Neural cell (in vitro differentiated cells): ENCODE measurements at regions not wholly inside any gene's neighbourhood (a gene's known extent, or its start where the extent isn't known, plus 50 kb on each side); places are given as distances from the start of the nearest gene placed in this dataset.
"Not testable (repeated sequence)": the region's sequence is repeated elsewhere in the genome, so short reads cannot be mapped to it uniquely, and the experiment has no call there.

Experiments used
- H2AFZ ChIP-seq: fragments of 200-600, 300-800 bp; sonication (generic), shearing (Covaris generic); 2 replicates; pipeline ENCODE4 v1.6.0; 2014; ENCODE audit warnings: low read depth, mild to moderate bottlenecking, antibody characterized with exemption, low read length, moderate library complexity
- H3F3A ChIP-seq: fragments of 200-600 bp; shearing (Covaris generic); 2 replicates; pipeline ENCODE4 v1.6.1; 2016; ENCODE audit warnings: mild to moderate bottlenecking, moderate library complexity, mixed read lengths, antibody characterized with exemption, low read length; ENCODE audit not compliant: insufficient read depth, poor library complexity, severe bottlenecking
- H3K27ac ChIP-seq: fragments of 200-600, 300-800 bp; sonication (generic), shearing (Covaris generic); 2 replicates; pipeline ENCODE4 v1.5.1; 2014; ENCODE audit warnings: mild to moderate bottlenecking, low read length, moderate library complexity
- H3K27me3 ChIP-seq: fragments of 300-800, 200-600 bp; sonication (generic), shearing (Covaris generic); 2 replicates; pipeline ENCODE4 v1.6.0; 2014; ENCODE audit warnings: mild to moderate bottlenecking, low read depth, low read length, moderate library complexity; ENCODE audit not compliant: insufficient read depth
- H3K36me3 ChIP-seq: fragments of 300-800, 200-600 bp; sonication (generic), shearing (Covaris generic); 2 replicates; pipeline ENCODE4 v1.5.1; 2014; ENCODE audit warnings: mild to moderate bottlenecking, antibody characterized with exemption, low read length, moderate library complexity; ENCODE audit not compliant: insufficient read depth
- H3K4me2 ChIP-seq: fragments of 300-800, 200-600 bp; sonication (generic), shearing (Covaris generic); 2 replicates; pipeline ENCODE4 v1.6.0; 2014; ENCODE audit warnings: mild to moderate bottlenecking, low read length
- H3K4me3 ChIP-seq: fragments of 300-800, 200-600 bp; sonication (generic), shearing (Covaris generic); 2 replicates; pipeline ENCODE4 v1.5.1; 2014; ENCODE audit warnings: mild to moderate bottlenecking, low read length, moderate library complexity
- H3K79me2 ChIP-seq: fragments of 200-600 bp; shearing (Covaris generic); replicated peaks from 2 replicates; pipeline ENCODE4 v1.6.0; 2014; ENCODE audit warnings: mild to moderate bottlenecking, low read length, moderate library complexity; ENCODE audit not compliant: insufficient read depth
- H3K9ac ChIP-seq: fragments of 300-800, 200-600 bp; sonication (generic), shearing (Covaris generic); 2 replicates; pipeline ENCODE4 v1.6.1; 2016; ENCODE audit warnings: mild to moderate bottlenecking, low read length, mixed read lengths
- H3K9me2 ChIP-seq: fragments of 200-600 bp; shearing (Covaris generic); 2 replicates; pipeline ENCODE4 v1.6.1; 2016; ENCODE audit warnings: mild to moderate bottlenecking, low read length, mixed read lengths; ENCODE audit not compliant: insufficient read depth
- H3K9me3 ChIP-seq: fragments of 200-600, 300-800 bp; sonication (generic), shearing (Covaris generic); 2 replicates; pipeline ENCODE4 v1.6.1; 2016; ENCODE audit warnings: mild to moderate bottlenecking, mixed run types, low read length, moderate library complexity, mixed read lengths
- H4K20me1 ChIP-seq: fragments of 200-600 bp; shearing (Covaris generic); 2 replicates; pipeline ENCODE4 v1.6.1; 2016; ENCODE audit warnings: mild to moderate bottlenecking, mixed run types; ENCODE audit not compliant: insufficient read depth
- CTCF ChIP-seq: fragments of 450-650 bp; IDR thresholded peaks from 2 replicates; pipeline ENCODE4 v1.5.1; 2014; ENCODE audit warnings: antibody characterized with exemption, mild to moderate bottlenecking, moderate library complexity; ENCODE audit not compliant: poor library complexity, severe bottlenecking
- EP300 ChIP-seq: fragments of 450-650 bp; conservative IDR thresholded peaks from 2 replicates; pipeline ENCODE4 v1.6.1; 2014; ENCODE audit warnings: antibody characterized with exemption, mild to moderate bottlenecking, moderate library complexity; ENCODE audit not compliant: poor library complexity, severe bottlenecking
- EZH2 ChIP-seq: fragments of 200-600, 300-800 bp; shearing (Covaris generic), sonication (generic); IDR thresholded peaks from 2 replicates; pipeline ENCODE4 v1.6.1; 2014; ENCODE audit warnings: antibody characterized with exemption, low read length, borderline replicate concordance, mild to moderate bottlenecking; ENCODE audit not compliant: insufficient read depth, poor library complexity, severe bottlenecking
- MXI1 ChIP-seq: fragments of 450-650 bp; conservative IDR thresholded peaks from 2 replicates; pipeline ENCODE4 v1.6.1; 2014; ENCODE audit warnings: antibody characterized with exemption, mild to moderate bottlenecking; ENCODE audit not compliant: poor library complexity, severe bottlenecking
- POLR2AphosphoS5 ChIP-seq: IDR thresholded peaks from 2 replicates; pipeline ENCODE4 v1.6.1; 2012
- RAD21 ChIP-seq: fragments of 450-650 bp; conservative IDR thresholded peaks from 2 replicates; pipeline ENCODE4 v1.6.1; 2014; ENCODE audit warnings: antibody characterized with exemption, mild to moderate bottlenecking, moderate library complexity
- REST ChIP-seq: IDR thresholded peaks from 2 replicates; pipeline ENCODE4 v1.6.1; 2012; ENCODE audit warnings: borderline replicate concordance
- SMC3 ChIP-seq: fragments of 450-650 bp; conservative IDR thresholded peaks from 2 replicates; pipeline ENCODE4 v1.6.1; 2014; ENCODE audit warnings: antibody characterized with exemption, mild to moderate bottlenecking, moderate library complexity; ENCODE audit not compliant: poor library complexity
- TAF1 ChIP-seq: IDR thresholded peaks from 2 replicates; pipeline ENCODE4 v1.6.1; 2012; ENCODE audit warnings: low read depth

- no peak overlapping the region for H2AFZ ChIP-seq
- no peaks in the 10 kb centered on the region for H3K9me3 ChIP-seq
- no peaks in the 10 kb centered on the region for H3F3A ChIP-seq
- TF ChIP-seq EP300 (no peak), CTCF (no peak), EZH2 (no peak), REST (no peak), RAD21 (no peak), MXI1 (no peak), TAF1 (no peak), SMC3 (no peak), POLR2AphosphoS5 (no peak)
- no peaks in the 10 kb centered on the region for H4K20me1 ChIP-seq
- H3K9ac ChIP-seq: no peak overlapping the region
- H3K27ac ChIP-seq: no peak overlapping the region
- no peaks in the 10 kb centered on the region for H3K27me3 ChIP-seq
- H3K79me2 ChIP-seq: no peaks in the 10 kb centered on the region
- H3K9me2 ChIP-seq: no peaks in the 10 kb centered on the region
- no peak overlapping the region for H3K4me3 ChIP-seq
- H3K36me3 ChIP-seq: no peaks in the 10 kb centered on the region
- H3K4me2 ChIP-seq: no peak overlapping the region
Observed at GRCh38 chrX:6941041-6941440, 206.5 kb upstream of the STS start.

- H4K20me1 ChIP-seq, H2AFZ ChIP-seq, H3F3A ChIP-seq, H3K9me2 ChIP-seq, H3K27me3 ChIP-seq, H3K79me2 ChIP-seq, H3K9me3 ChIP-seq, H3K4me3 ChIP-seq, H3K9ac ChIP-seq, H3K36me3 ChIP-seq, H3K27ac ChIP-seq, H3K4me2 ChIP-seq: not testable (repeated sequence)
Observed at GRCh38 chrX:6932942-6933341, 214.6 kb upstream of the STS start.

GRCh38 chrX:6930307-6930849 is 217.1 kb upstream of the STS start:
- H3K27me3 ChIP-seq: no peaks in the 10 kb centered on the region
- H3F3A ChIP-seq: no peaks in the 10 kb centered on the region
- H3K36me3 ChIP-seq: no peaks in the 10 kb centered on the region
- no peak overlapping the region for H3K4me2 ChIP-seq
- H3K27ac ChIP-seq: no peak overlapping the region
- no peak overlapping the region for H2AFZ ChIP-seq
- H3K9ac ChIP-seq: no peak overlapping the region
- H4K20me1 ChIP-seq: no peaks in the 10 kb centered on the region
- TF ChIP-seq EZH2 (no peak), MXI1 (no peak), SMC3 (no peak), EP300 (no peak), CTCF (no peak), TAF1 (no peak), REST (no peak), POLR2AphosphoS5 (no peak), RAD21 (no peak)
- H3K79me2 ChIP-seq: no peaks in the 10 kb centered on the region
- no peaks in the 10 kb centered on the region for H3K9me2 ChIP-seq
- H3K9me3 ChIP-seq: no peaks in the 10 kb centered on the region
- H3K4me3 ChIP-seq: no peak overlapping the region
